ENCODE measurements at regions not wholly inside any gene's neighbourhood (a gene's known extent, or its start where the extent isn't known, plus 50 kb on each side); places are given as distances from the start of the nearest gene placed in this dataset.
"Not testable (repeated sequence)": the region's sequence is repeated elsewhere in the genome, so short reads cannot be mapped to it uniquely, and the experiment has no call there.

DNA sequence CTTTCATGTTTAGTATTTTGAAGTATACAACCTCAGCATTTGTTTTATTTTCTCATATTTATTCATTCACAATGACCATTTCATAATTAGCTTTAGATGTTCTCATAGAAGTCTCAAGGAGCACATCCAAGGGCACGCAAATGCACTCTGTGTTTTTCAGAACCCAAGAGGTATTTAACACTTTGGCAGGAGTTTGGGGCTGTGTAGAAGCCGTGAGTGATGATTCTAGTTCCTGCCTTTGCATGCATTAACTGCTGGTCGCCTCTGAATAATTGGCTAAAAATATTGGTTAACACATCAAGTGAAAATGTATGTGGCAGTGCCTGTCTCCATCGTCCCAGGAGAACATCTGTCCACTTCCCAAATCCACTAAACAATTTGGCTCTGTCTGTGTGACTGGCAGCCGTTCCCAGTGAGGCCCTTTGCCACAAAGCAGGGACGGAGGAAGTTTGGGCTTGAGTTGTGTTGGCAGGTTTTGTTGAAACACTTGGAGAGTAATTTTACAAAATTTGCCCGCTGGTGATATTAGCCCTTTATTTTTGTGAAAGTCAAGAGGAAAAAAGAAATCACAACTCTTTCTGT, 730.7 kb upstream of the SLIT2 start:
- DNase-seq (ENCODE audit: low read depth) = no peak

DNA sequence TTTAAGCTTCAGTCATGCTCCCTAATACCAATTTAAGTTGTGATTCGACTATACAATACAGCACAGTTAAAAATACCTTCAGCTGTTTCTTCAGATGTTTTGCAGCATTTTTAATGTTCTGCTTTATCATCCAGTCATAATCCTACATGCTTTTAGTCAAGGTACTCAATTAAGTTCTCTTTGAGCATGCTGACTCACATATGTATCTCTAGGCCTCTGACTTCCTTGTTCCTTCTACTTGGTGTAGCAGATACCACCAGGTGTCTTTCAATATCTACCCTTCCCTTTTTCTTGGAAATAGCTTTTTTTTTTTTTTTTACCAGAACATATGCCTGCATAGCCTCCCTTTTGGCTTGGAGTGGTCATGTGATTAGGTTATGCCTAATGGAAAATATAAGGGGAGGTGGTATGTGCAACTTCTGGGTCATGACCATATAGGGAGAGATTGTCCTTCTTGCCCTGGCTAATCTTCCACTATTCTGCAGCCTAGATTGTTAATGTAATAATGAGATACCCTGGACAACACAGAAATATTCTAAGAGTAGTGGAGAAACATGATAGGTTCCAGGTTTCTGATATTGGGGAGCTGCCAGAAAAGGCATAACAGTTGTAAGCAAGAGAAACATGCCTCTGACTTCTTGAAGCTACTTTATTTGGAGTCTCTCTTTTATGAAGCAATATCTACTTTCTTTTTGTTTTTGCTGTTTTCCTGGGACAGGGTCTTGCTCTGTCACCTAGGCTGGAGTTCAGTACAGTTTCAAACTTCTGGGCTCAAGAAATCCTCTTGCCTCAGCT, 737.2 kb upstream of the SLIT2 start:
- no peak for DNase-seq (ENCODE audit: low read depth)

DNA sequence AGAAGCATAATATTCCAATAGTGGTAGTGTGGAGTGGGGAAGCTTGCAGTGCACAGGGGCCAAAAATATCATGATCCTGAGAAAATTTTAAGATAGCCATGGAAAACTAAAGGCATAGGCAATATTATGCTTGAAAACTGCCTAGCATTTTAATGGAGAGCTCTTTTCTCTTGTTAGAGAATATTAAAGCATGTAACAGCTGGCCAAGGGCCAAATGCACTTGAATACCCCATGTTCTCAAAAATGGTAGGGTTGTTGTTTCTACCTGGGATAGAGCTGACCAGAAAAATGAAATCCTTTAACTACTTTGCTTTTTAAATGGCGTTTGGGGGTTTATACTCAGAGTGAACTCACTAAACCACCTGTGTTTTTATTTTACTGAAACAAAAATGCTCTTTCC, 739.6 kb upstream of the SLIT2 start:
- no peak for DNase-seq (ENCODE audit: low read depth)

DNA sequence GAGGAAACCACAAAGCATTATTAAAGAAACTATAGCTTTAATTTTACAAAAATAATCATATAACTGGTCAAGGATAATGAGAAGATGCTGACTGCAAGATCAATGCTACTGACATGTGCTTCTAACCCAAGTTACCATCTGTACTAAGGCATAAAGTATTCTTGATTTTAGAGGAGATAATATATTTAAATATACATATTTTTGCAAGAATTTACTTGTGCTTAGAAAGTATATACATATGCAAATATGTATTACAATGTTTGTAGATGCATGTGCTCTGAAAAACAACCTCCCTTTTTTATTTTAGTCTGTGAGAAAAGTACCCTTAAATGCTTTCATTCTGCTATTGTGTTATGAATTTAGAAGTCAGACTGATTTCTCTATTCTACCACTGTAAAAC, 740.7 kb upstream of the SLIT2 start:
- no peak for DNase-seq (ENCODE audit: low read depth)

DNA sequence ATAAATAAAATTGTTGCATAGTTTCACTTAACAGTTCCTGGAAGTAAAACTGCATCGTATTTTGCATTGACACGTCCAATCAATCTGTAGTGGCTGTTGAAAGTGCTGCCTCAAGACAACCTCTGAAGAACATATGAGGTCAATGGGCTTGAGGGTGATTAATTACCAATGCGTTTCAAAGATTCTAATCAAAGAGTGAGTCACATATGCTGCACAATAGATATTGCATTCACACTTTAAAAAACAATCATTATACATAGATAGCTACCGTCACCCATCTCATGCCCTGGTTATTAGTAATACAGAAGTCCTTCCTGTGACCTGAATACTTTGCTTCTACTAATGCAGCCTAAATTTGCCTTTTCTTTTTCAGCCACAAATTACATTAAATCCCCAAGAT, 743.3 kb upstream of the SLIT2 start:
- DNase-seq (ENCODE audit: low read depth) = peak; percentile 19

DNA sequence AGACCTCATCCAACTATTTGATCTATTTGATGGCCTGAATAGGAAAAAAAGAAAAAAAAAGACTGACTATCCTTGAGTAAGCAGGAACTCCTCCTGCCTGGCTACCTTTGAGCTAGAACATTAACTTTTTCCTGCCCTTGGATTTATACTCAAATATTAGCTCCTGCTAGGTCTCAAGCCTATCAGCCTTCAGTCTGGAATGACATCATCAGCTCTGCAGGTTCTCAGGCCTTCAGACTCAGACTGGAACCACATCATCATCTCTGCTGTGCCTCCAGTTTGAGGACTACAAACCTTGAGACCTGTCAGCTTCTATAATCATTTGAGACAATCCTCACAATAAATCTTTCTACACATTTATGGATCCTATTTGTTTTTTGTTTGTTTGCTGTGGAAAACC, 754.0 kb upstream of the SLIT2 start:
- peak; percentile 17 for DNase-seq (ENCODE audit: low read depth)

DNA sequence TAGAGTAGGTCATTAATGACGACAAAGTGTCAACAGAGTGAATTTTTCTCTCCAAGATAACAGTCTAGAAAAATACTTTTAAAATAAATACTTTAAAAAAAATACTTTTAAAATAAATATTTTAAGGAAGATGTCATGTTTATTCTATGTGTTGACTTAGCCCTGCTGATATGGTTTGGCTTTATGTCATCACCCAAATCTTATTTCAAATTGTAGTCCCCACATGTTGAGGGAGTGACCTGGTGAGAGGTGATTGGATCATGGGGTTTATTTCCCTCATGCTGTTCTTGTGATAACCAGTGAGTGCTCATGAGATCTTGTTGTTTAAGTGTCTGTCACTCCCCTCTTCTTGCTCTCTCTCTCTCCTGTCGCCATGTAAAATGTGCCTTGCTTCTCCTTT, 754.9 kb upstream of the SLIT2 start:
- DNase-seq (ENCODE audit: low read depth) = no peak

DNA sequence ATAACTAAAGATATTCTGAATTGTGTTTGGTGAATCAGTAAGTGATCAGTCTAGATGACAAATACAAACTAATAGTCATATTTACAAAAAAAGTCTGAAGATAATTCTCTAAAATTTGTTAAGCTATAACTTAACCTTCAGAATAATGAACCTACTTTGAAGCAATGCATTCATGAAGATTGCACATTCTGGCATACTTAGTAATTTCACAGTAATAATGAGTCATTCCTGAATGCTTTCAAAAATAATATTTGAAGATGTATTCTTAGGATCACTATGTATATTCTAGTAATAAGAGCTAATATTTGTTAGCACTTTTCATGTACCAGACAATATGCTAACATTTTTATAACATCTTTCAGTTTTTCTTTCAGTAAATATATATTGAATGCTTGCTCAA, 756.7 kb upstream of the SLIT2 start:
- DNase-seq (ENCODE audit: low read depth) = no peak

DNA sequence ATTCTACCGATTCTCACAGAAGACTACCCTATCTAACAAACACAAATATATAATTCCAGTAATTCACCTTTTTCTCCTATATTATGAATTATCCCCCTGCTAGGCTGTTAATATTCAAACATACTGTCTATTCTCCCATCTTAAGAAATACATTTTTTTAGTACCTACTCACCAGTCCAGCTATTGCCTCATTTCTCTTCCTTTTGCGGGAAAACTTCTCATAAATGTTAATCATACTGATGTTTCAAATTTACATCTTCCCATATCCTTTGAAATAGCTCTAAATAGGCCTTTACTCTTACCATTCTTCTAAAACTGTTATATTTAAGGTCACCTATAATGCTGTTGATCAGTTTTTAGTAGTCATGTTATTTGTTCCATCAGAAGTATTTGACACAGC, 759.1 kb upstream of the SLIT2 start:
- no peak for DNase-seq (ENCODE audit: low read depth)

DNA sequence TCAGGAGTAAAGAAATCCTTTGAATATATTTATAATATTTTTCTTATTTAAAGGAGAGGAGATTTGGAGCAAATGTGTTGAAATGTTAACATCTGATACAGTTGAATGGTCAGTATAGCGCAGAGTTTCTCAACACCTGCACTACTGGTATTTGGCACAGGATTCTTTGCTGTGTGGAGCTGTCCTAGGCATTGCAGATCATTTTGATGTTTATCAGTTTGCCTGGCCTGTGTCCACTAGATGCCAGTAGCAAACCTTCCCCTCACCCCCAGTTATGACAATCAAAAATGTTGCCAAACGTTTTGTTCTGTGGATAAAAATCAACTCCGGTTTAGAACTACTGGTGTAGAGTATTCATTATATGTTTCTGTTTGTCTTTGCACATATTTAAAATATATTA, 765.3 kb upstream of the SLIT2 start:
- DNase-seq (ENCODE audit: low read depth) = peak; percentile 51

DNA sequence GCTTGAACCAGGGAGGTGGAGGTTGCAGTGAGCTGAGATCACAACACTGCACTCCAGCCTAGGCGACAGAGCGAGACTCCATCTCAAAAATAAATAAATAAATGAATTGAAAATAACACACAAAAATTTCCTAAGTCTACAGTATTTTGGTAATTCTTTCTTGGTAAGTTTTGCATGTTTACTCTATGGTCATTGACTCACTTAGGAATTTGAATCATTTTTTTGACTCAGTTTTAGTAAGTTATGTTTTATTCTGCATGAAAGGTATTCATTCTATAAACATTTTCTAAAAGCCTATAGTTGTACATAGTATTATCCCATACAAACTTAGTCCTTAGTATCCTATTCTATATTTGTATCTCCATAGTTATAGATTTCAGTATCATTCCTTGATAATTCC, 772.9 kb upstream of the SLIT2 start:
- no peak for DNase-seq (ENCODE audit: low read depth)

DNA sequence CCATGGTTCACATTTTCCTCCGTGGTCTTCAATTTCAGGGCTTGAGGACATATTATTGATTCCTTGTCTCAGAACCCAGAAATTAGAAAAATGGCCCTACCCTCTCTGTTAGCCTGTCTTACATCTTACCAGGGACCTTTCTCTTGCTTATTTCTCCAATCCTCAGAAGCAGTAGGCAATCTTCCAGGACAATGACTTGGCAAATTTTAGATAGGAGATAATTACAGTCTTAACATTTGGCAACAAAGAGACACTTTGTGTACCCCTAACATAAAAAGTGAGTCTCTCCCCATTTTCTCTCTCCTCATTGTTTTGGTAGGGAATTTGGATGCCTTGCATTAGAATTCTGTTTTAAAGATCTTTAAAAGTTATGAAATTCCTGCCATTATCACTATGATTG, 778.1 kb upstream of the SLIT2 start:
- no peak for DNase-seq (ENCODE audit: low read depth)

DNA sequence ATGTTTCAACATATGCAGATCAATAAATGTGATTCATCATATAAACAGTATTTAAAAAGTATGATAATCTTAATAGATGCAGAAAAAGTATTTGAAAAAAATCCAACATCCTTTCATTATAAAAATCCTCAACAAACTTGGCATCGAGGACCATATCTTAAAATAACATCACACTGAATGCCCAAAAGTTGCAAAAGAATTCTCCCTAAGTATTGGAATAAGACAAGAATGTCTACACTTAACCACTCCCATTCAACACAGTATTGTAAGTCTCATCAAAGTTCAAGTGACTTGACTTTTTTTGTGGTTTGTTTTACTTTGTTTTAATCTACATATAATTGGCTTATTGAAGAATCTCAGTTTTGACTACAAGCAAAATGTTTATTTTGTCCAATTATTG, 779.0 kb upstream of the SLIT2 start:
- no peak for DNase-seq (ENCODE audit: low read depth)

DNA sequence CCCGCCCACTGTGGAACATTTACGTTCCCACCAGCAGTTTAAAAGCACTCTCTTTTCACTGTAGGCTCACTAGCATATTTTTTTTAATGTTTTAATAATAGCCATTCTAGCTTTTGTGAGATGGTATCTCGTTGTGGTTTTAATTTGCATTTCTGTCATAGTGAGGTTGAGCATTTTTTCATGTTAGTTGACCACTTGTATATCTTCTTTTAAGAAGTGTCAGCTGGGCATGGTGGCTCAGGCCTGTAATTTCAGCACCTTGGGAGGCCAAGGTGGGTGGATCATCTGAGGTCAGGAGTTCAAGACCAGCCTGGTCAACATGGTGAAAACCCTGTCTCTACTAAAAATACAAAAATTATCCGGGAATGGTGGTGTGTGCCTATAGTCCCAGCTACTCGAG, 781.7 kb upstream of the SLIT2 start:
- DNase-seq (ENCODE audit: low read depth) = not testable (repeated sequence)

DNA sequence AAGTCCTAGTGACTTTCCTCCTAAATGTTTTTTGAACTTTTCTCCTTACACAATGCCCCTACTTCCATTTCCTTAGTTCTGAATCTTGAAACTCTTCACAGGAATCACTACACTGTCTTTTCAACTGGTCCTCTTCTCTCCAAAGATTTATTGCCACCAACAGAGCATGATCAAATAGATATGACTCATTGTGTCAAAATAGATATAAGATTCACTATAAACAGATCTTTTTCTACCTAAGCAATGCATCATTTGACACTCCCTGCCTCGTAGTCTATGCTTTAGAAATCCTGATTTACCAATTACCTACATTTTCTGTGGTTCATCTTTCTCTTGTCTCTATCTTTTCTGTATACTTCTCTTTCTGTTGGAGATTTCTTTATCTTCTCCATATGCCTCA, 789.6 kb upstream of the SLIT2 start:
- DNase-seq (ENCODE audit: low read depth) = no peak

DNA sequence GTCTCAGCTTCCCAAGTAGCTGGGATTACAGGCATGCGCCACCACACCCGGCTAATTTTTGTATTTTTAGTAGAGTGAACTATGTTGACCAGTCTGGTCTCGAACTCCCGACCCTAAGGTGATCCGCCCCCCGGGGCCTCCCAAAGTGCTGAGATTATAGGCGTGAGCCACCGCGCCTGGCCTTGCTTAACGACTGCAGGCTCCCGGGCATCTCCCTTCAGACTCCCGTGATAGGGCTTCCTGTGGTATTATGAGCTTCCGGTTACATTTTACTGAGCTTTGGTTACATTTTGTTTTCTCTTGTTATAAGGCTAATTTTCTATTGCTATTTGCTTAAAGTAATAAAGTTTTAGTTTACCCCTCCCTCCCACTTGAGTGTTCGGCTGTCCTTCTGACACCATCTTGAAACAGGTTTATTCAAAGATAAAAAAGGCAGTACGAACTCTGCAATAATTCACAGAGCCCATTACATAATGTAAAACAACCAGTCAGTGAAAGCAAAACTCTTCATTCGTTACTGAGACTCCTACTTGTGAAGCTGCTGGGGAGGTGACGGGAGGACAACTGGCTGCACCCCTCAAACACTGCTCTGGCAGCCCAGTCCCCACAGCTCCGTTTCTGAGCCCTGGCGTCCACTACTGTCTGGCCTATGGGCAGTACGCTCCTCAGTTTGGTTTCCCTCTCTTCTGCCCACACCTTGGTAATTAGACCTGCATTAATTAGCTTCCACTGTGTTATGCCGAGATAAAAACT, 795.7 kb upstream of the SLIT2 start:
- DNase-seq (ENCODE audit: low read depth) = no peak

DNA sequence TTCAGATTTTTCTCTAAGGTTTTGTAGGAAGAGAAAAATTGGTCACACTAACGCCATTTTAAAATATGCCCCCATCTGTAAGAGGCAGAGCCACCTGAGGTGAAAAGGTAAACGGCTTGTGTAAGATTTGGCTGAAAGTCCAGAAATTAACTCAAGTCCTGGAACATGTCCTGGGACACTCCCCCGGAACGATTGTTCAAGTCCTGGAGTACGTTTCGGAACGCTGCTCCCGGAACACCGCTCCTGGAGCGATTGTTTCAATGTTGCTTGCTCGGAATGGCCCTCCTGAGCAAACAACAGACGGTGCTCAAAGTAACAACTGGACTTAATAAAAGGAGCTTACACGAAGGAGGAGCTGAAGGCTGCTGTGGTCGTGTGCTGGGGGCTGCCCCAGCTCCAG, 796.5 kb upstream of the SLIT2 start:
- no peak for DNase-seq (ENCODE audit: low read depth)

DNA sequence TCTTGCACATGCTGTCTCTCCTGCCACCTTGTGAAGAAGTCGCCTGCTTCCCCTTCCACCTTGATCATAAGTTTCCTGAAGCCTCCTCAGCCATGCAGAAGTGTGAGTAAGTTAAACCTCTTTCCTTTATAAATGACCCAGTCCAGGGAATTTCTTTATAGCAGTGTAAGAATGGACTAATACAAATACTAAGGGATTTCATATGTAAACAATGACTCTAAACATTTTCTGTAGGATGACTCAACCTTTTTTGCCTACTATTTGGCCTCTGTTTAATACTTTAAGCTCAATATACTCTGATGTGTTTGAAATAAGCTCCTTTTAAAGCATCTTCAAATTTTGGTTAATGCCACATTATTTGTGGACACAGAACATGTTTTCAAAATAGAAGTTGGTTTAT, 813.5 kb upstream of the SLIT2 start:
- DNase-seq (ENCODE audit: low read depth) = peak; percentile 1

DNA sequence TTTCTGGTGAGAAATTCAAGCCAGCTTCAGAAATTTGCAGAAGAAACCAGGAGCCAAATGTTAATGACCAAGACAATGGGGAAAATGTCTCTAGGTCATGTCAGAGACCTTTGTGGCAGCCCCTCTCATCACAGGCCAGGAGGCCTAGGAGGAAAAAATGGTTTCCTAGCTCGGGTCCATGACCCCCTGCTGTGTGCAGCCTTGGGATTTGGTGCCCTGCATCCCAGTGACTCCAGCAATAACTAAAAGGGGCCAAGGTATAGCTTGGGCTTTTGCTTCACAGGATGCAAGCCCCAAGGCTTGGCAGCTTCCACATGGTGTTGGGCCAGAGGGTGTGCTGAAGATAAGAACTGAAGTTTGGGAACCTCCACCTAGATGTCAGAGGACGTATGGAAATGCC, 814.7 kb upstream of the SLIT2 start:
- DNase-seq (ENCODE audit: low read depth) = no peak

DNA sequence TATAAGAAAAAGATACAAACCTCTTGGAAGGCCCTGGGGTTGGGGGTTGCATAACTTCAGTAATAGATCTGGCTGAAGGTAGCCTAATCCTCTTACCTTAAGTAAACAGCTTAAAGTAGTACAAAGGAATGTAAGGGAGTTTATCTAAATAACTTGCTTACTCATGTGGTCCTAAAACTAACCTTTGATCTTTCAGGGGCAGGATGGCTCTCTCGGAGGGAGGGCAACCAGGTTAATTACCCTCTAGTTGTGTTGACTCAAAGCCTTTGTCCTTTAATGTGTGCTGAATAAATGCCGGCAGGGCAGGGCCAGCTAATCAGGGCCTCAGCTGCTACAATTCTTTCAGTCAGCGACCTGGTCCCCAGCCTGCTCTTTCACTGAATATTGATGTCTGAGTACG, 822.0 kb upstream of the SLIT2 start:
- no peak for DNase-seq (ENCODE audit: low read depth)

DNA sequence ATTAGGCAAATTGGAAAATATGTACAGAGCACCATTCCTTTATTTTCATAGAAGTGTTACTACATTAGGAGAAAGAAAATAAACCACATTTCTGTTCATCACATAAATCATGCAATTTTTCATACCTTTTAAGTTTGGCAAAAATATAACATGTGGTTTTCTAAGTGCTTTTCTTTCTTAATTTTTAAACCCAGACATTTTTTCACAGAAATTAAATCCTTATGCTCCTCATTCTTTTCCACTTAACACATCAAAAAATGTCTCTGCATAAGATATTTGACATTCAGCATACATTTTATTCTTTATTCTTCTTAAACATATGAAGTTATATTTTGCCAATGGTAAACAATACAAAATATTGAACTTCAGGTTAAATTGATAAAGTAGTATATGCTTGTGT, 826.6 kb upstream of the SLIT2 start:
- DNase-seq (ENCODE audit: low read depth) = no peak

DNA sequence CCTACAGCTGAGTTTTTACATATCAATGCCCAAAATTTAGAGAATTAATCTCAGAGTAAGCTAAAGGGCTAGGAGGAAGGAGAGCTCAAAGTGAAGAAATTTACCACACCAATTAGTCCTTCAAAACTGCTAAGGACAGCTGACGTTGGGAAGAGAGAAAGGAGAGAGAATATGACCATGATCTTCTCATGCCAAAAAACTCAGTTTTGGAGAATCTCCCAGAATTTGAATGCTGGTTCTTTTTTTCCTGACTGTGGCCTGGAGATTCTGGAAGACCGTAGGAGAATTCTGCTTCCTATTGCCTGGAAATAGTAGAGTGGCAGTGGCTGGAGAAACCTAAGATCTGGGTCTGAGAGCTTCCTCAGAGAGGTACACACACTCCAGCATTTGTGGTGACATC, 834.4 kb upstream of the SLIT2 start:
- DNase-seq (ENCODE audit: low read depth) = no peak

DNA sequence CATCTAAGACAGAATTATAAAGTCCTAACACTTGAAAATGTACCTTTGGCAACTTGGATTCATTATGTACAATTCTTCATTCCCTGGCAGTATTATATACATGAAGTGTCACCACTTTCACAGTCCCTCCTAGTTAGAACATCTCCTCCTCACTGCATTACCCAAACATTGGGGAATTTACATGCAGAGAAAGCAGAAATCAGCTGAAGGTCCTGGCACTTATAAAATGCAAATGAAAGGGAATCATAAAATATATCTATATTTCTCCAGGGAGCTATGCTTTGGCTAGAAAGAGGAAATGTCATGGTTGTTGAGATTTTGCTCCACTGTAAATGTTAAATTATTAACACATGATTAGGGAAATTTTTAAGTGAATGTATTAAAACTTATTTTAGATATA, 835.6 kb upstream of the SLIT2 start:
- no peak for DNase-seq (ENCODE audit: low read depth)
